Panc1 (cell line): ENCODE measurements at regions not wholly inside any gene's neighbourhood (a gene's known extent, or its start where the extent isn't known, plus 50 kb on each side); places are given as distances from the start of the nearest gene placed in this dataset.
A peak's percentile ranks its signal among the peaks of the same experiment; 100 is the strongest.

ENCODE experiments used
- POLR2AphosphoS5 ChIP-seq: IDR thresholded peaks from 2 replicates; pipeline ENCODE4 v1.6.1; 2012; ENCODE audit warnings: mild to moderate bottlenecking, low read depth, low read length, moderate library complexity
- SIN3A ChIP-seq: IDR thresholded peaks from 2 replicates; pipeline ENCODE4 v1.6.1; 2012; ENCODE audit warnings: low read depth, mild to moderate bottlenecking, low read length, moderate library complexity, borderline replicate concordance; ENCODE audit not compliant: insufficient read depth
- TCF7L2 ChIP-seq: IDR thresholded peaks from 2 replicates; pipeline ENCODE4 v1.6.1; 2011; ENCODE audit warnings: mild to moderate bottlenecking, low read depth, low read length, inconsistent platforms
- TF ChIP-seq, protein P1 (sequence below): fragments of 450-650 bp; IDR thresholded peaks from 2 replicates; pipeline ENCODE4 v1.5.1; 2017; ENCODE audit warnings: mild to moderate bottlenecking

DNA sequence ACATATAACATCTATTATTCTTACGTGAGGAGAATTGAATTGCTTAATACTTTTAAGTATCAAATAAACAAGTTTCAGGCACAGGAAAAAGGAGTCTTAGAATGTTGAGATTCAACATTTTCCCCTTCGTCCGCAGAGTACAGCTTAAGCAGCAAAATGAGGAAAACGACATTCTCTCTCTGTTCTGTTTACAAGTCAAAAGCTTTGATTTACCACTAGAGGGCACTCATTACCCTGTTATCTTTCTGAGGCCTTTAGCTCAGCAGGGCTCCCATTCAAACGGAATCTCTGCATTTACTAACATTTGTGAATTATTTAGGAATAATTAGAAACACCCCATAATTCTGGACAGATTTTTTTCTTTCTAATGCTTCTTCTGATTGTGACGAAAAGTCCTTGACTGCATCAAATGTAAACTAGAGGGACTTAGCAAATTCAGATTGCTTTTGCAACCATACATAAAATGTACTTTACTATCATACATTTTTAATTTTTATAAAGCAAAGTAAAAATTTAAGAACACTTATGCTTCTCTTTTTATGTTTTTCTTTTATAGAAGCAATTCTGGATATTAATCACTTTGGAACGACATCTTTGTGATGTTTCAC, 75.0 kb downstream of the JRKL start:
- TF ChIP-seq, protein P1, sequence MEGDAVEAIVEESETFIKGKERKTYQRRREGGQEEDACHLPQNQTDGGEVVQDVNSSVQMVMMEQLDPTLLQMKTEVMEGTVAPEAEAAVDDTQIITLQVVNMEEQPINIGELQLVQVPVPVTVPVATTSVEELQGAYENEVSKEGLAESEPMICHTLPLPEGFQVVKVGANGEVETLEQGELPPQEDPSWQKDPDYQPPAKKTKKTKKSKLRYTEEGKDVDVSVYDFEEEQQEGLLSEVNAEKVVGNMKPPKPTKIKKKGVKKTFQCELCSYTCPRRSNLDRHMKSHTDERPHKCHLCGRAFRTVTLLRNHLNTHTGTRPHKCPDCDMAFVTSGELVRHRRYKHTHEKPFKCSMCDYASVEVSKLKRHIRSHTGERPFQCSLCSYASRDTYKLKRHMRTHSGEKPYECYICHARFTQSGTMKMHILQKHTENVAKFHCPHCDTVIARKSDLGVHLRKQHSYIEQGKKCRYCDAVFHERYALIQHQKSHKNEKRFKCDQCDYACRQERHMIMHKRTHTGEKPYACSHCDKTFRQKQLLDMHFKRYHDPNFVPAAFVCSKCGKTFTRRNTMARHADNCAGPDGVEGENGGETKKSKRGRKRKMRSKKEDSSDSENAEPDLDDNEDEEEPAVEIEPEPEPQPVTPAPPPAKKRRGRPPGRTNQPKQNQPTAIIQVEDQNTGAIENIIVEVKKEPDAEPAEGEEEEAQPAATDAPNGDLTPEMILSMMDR, result peak; percentile 63; the same call in 1 of the 2 replicates
- no peak for TF ChIP-seq POLR2AphosphoS5
- TF ChIP-seq SIN3A, result no peak
- no peak for TF ChIP-seq TCF7L2
